ENCODE measurements at regions not wholly inside any gene's neighbourhood (a gene's known extent, or its start where the extent isn't known, plus 50 kb on each side); places are given as distances from the start of the nearest gene placed in this dataset.
"Not testable (repeated sequence)": the region's sequence is repeated elsewhere in the genome, so short reads cannot be mapped to it uniquely, and the experiment has no call there.

- no peak for DNase-seq (ENCODE audit: low read depth)
These were observed 160.7 kb upstream of the TSC22D2 start for GRCh38 chr3:150247441-150247840.

DNA sequence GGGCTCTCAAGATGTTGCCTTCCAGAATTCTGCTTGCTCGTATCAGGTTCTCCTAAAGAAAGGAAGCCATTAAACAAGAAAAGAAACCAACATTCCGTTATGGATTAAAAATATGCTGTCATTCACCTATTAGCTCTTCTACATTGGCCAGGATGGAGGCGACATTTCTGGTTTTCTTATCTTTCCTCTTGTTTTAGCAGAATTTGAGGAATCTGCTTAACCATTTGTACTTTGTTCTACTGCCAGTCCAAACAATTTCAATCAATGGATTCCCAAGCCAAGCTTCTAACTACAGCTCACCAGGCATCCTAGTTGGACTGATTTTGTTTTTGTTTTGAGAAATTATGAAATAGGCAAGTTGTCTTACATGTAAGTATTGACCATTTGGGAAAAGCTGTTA, 164.6 kb upstream of the TSC22D2 start:
- no peak for DNase-seq (ENCODE audit: low read depth)

- DNase-seq (ENCODE audit: low read depth), result peak; percentile 80
These were observed 165.7 kb upstream of the TSC22D2 start for GRCh38 chr3:150242220-150242936.

GRCh38 chr3:150240891-150241290, 167.2 kb upstream of the TSC22D2 start:
- DNase-seq (ENCODE audit: low read depth), result no peak

DNA sequence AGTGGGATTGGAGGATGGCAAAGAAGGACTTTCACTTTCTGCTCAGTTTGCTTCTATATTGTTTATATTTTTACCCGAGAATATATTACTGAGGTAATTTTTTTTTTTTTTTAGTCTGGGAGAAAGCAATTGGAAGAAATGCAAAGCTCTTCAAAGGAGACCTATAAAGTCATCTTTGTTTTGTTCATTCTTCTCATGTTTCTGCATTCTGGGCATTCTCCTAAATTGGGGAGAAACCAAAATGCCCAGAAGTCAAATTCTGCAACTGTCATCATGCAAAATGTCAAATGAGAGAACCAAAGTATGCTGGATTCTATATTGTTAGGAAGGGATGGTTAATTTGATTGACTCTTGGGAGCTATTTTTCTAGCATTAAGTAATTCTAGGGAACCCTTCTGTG, 168.3 kb upstream of the TSC22D2 start:
- no peak for DNase-seq (ENCODE audit: low read depth)

DNA sequence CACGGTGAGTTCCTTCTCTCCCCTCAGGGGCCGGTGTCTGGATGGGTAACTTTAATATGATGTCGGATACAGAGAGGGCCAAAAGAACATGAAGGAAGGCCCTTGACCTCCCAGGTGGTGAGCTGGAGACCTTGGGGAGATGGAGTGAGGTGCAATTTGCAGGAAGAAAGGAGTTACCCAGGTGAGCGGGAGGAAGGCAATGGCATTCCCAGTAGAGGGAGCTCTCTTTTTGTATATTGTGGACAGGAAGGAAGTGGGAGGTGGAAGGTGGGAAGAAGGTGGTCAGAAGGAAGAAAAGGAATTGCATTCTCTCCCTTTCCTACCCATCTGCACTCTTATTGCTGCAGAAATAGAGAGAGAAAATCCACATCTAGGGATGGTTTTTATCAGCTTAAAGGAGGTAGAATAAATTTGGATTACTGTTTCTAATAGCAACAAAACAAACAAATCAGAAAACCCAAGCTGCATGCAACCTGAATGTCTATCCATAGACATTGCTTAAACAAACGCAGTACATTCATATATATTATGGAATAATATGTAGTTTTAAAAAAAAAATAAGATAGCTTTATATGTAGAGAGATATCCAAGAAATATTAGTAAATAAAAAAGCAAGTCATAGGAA, 169.0 kb upstream of the TSC22D2 start:
- DNase-seq (ENCODE audit: low read depth), result no peak

DNA sequence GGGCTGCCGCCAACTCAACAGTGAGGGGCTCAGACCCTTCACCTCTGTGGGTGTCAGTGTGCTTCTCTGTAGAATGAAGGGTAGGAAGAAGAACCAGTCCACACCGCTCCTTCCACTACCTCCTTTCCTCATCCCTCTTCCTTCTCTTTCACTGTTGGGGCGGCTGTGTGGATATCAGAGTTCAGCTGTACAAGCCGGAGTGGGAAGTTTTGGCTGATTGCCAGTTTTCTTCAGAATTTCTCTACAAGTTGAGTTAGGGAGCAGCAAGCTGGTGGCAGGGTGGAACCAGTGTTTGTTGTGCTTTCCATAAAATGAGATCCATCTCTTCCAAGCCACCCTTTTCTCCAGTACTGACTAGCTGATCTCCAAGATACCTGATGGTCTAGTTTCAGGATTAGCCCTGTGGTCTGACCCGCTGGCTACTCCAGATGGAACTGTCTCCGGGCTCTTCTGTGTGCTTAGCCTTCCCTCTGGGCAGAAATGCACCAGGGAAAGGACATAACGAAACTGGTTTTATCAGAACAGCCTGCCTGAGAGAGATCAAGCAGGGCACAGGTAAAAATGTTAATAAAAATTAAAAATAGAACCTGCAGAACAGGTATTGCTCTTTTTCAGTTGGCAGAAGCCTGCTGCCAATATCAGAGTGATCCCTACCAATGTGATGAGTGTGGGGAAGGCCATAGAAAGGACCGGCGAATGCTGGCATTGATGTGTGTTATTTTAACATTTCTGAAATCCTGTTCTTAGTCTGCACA, 169.9 kb upstream of the TSC22D2 start:
- DNase-seq (ENCODE audit: low read depth), result no peak

DNA sequence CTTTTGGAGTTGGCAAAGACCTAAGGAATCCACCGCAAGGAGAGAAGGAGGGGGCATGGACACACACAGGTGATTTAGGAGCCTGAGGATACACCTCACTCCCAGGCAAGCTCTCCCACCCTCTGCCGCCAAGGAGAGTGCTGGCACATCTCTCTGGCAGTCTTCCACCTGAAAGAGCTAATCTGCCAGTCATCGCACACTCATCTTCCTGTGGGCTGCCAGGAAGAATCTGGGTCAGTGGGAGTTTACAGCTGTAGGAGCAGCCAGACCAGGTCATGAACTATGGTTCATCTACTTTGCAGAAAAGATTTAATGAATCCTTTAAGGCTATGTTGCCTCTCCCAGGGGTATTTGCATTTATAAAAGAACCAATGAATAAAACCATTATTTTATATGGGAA, 170.6 kb upstream of the TSC22D2 start:
- DNase-seq (ENCODE audit: low read depth), result peak; percentile 93

DNA sequence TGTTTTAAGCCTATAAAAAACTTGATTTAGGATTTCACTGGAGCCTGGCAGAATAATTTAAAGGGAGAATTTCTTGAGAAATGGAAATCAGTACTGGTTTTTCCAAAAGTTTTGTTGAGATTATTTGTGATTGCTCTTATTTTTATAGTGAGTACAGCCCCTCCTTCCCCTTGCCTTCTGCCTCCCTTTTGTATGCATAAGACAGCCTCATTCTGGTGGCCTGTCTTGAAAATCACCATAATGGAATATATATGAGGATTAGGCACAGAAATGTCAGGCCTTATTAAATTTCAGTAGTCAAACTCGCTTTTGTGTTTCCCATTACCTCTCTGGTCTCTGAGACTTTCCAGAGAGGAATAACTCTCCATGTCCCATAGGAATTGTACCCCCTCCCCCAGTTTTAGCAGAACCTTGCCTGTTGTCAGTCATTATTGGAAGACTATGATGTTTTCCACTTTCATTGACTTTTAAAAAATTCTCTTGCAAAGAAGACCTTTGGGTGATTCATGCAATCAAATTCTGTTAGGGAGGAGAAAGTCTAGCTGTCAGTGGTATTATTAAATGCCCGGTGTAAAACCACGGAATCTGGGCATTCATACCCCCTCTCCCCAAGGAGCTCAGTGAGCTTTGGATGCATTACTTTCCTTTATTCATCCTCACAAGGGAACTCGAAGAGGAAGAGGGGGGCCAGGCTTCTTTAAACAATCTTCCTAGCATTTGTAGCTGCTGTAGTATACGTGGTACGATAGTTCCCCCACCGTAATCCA, 171.6 kb upstream of the TSC22D2 start:
- DNase-seq (ENCODE audit: low read depth), result peak; percentile 80

GRCh38 chr3:150235799-150236198, 172.3 kb upstream of the TSC22D2 start:
- peak; percentile 83 for DNase-seq (ENCODE audit: low read depth)

DNA sequence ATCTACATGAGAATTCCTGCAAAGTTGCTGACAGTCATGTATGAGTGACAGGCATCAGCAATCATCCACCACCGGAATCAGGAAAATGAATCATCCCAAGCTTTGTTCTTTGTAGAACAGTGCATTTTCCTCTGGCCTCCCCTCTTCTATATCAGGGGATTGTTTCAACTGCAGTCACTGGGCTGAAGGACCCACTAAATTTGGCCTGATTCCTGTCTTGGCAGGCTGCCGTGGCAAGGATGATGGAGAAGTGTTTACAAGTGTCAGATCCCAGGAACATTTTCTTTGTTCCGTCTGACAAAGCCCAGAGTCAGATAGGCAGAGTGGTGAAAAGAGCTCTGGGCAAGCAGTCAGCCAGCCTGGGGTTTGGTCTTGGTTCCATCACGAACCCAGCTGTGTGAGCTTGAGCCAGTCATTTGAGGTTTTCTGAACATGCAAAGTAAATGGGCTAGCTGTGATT, 175.1 kb upstream of the TSC22D2 start:
- peak; percentile 84 for DNase-seq (ENCODE audit: low read depth)

DNA sequence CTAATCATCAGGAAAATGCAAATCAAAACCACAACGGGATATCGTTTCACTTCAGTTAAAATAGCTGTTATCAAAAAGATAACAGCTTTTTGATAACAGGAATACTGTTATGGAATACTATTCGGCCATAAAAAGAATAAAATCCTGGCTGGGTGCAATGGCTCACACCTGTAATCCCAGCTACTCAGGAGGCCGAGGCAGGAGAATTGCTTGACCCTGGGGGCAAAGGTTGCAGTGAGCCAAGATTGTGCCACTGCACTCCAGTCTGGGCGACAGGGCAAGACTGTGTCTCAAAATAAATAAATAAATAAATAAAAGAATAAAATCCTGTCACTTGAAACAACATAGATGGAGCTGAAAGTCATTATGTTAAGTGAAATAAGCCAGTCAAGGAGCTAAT, 178.1 kb upstream of the TSC22D2 start:
- DNase-seq (ENCODE audit: low read depth), result no peak

- not testable (repeated sequence) for DNase-seq (ENCODE audit: low read depth)
These were observed 179.5 kb upstream of the TSC22D2 start for GRCh38 chr3:150228626-150229025.

DNA sequence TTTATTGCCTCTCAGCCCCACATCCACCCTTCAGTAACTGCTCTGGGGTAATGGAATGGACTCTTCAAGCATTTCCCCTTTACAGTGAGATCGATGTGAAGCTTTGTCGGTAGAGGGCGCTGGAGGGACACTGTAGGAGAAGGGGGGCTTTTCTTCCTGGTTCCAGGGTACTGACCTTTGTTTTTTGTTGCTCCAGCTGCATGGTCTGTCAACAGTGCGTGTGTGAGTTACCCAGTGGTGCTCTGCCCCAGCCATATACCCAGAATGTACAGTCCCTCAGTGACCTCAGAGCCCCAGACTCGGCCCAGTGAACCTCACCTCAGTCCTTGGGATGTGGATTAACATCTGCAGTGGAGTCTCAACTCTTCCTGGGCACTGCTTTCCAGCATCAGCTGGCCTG, 180.3 kb upstream of the TSC22D2 start:
- DNase-seq (ENCODE audit: low read depth), result peak; percentile 68

GRCh38 chr3:150225986-150226385, 182.1 kb upstream of the TSC22D2 start:
- DNase-seq (ENCODE audit: low read depth), result no peak

DNA sequence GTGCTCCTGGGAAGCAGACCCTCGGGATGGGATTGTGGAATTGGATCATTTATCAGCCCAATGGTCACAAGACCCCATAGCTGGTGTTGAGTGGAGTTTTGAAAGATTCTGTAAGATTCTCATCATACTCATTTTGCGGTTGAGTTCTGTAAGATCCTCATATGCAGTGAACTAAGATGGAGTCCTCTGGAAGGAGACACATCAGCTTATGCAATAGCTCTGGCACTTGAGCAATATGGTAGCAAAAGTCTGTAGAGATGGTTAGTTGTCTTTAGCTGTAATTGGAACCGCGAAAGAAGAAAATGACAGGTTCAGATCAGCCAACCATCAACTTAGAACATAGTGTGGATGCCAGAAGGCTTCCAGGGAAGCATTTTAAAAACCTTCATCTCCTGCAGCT, 184.5 kb upstream of the TSC22D2 start:
- no peak for DNase-seq (ENCODE audit: low read depth)

DNA sequence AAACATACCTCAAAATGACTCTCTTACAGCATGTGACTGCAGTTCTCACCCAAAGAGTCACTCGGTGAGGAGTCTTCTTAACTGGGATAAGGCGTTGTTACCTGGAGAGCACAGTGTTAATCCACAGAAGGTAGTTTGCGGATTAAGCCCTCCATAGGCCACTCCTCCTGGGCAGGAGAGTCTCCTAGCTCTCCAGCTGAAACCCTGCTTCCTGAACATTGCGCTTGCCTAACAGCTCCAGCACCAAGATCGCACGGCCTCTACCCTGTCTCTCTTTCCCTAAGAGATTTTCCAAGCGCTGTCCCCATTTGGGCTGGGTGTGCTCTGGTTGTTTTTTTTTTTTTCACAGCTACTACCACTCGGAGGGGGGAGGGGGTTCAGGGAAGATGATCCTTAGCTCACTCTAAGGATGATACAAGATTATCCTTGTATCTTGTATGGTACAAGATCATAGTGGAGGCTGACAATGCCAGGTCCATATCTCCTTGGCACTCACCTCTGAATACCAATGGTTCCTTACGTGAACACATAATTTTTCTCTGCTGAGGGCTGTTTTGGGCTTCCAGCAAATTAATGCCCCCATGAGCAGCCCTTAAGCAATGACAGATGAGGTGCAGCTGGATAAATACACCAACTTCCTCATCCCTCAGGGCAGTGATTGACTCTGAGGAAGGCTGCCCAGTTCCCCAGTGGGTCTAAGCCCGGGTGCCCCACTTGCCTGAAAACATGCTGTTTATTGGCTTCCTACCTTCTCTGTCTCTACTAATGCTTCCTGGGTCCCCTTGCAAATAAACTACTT, 185.2 kb upstream of the TSC22D2 start:
- peak; percentile 53 for DNase-seq (ENCODE audit: low read depth)

DNA sequence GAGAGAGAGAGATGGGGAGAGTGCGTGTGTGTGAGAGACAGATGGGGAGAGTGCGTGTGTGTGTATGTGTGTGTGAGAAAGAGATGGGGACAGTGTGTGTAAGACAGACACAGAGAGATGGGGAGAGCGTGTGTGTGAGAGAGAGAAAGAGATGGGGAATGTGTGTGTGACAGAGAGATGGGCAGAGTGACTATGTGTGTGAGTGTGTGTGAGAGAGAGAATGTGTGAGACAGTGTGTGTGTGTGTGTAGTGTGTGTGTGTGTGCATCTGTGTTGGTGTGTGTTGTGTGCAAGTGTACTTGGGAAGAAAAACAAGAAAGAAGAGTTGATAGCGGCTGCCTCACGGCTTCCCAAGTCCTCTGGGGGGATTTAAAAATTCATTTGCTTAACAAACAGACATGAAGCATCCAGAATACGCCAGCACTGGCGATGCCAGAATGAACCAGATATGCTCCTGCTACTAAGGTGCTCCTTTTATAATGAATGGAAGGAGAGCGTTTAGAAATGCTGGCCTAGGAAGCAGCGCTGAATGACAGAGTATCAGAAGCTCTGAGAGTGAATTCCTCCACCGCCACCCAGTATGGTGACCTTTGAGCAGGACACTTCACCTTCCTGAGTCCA, 186.1 kb upstream of the TSC22D2 start:
- no peak for DNase-seq (ENCODE audit: low read depth)

- no peak for DNase-seq (ENCODE audit: low read depth)
These were observed 187.3 kb upstream of the TSC22D2 start for GRCh38 chr3:150220799-150221198.

GRCh38 chr3:150220041-150220440, 188.1 kb upstream of the TSC22D2 start:
- no peak for DNase-seq (ENCODE audit: low read depth)

DNA sequence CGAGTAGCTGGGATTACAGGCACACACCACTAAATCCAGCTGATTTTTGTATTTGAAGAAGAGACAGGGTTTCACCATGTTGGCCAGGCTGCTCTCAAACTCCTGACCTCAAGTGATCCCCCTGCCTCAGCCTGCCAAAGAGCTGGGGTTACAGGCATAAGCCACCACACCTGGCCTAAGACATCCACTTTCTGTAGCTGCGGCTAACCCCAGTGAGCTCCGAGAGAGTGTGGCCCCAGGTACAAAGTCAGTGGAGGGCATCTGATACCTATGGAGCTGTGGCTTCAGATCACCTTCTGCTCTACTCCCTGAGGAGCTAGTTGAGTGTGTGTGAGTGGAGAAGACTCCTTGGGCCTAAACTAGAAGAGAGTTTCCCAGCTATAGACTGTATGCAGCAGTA, 189.3 kb upstream of the TSC22D2 start:
- DNase-seq (ENCODE audit: low read depth), result no peak
